ENCODE measurements at regions not wholly inside any gene's neighbourhood (a gene's known extent, or its start where the extent isn't known, plus 50 kb on each side); places are given as distances from the start of the nearest gene placed in this dataset.

DNA sequence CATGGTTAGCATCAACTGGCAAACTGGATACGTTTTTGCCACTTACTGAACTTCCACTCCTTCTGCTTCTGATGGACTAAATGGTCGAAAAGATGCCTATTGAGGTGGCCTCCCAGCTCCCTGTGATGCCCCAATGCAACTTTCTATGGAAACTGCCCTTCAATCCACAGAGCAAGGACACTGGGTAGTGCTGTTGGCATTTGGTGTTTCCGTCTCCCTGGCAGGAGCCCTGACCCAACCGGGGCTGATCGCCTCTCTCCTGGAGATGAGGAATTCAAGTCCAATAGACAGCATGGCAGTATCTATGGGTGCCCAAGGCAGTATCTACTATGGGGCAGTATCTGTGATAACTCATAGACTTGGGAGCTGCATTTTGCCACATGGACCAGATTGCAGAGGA lies 116.3 kb upstream of the IRX3 start:
- H3K4me1 Mint-ChIP-seq, result no peaks in the 10 kb centered on the region
- peaks cover 8% of the 10 kb centered on the region for H3K27me3 Mint-ChIP-seq
- H3K36me3 Mint-ChIP-seq (ENCODE audit: low read depth), result no peaks in the 10 kb centered on the region
- ATAC-seq, result no peak
- CTCF ChIA-PET, result no interaction called here
- intact Hi-C loops (cut with DNase I, micrococcal nuclease), result no loop called here
- no peak for DNase-seq
- H3K9me3 Mint-ChIP-seq (ENCODE audit: low read depth), result no peaks in the 10 kb centered on the region
- no peak overlapping the region for H3K4me3 Mint-ChIP-seq
- no peak overlapping the region for H3K27ac Mint-ChIP-seq
- POLR2A ChIA-PET, result no interaction called here

DNA sequence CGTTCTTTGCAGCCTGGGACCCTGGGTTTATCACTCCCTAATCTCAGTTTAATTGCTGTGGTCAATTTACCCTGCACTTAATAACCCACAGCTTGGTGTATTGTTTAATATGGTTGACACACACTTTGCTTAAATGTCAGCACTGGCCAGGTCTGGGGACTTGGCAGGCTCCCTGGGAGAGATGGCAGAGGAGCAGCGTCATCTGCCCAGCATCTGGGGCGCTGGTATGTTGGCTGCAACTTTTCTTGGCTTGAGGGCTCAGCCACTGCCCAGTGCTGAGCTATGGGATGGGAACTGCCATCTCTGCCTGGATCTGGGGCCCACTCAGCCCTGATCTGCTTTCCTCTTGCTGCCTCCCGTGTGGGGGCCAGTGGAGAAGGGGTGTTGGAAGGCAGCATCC lies 115.7 kb upstream of the IRX3 start:
- H3K27ac Mint-ChIP-seq, result no peak overlapping the region
- H3K4me1 Mint-ChIP-seq, result no peaks in the 10 kb centered on the region
- H3K27me3 Mint-ChIP-seq, result peaks cover 11% of the 10 kb centered on the region
- CTCF ChIA-PET, result no interaction called here
- POLR2A ChIA-PET, result no interaction called here
- H3K9me3 Mint-ChIP-seq (ENCODE audit: low read depth), result no peaks in the 10 kb centered on the region
- no peak overlapping the region for H3K4me3 Mint-ChIP-seq
- no peak for DNase-seq
- H3K36me3 Mint-ChIP-seq (ENCODE audit: low read depth), result no peaks in the 10 kb centered on the region
- no peak for ATAC-seq
- intact Hi-C loops (cut with DNase I, micrococcal nuclease), result no loop called here

DNA sequence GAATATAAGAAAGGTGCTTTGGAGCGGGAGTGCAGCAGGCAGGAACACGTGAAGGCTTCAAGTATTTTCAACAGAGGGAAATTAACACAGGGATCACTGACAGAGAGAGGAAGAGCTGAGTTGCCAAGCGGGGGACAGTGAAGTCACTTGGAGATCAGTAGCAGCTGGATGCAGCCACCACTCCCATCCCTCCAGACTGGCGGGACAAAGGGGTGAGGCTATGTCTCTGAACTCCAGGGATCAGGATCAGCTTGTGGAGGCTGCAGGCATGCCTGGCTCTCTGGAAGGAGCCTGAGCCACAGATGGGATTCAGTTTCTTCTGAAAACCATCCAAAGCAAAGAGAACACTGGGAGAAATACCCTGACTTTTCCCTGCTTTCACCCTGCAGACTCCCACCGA lies 113.7 kb upstream of the IRX3 start:
- Mint-ChIP-seq H3K9me3 (ENCODE audit: low read depth) (no peaks in the 10 kb centered on the region), H3K27ac (no peak overlapping the region), H3K36me3 (ENCODE audit: low read depth) (no peaks in the 10 kb centered on the region), H3K4me3 (no peak overlapping the region), H3K27me3 (peaks cover 11% of the 10 kb centered on the region), H3K4me1 (no peaks in the 10 kb centered on the region)
- ATAC-seq, result no peak
- POLR2A ChIA-PET, result no interaction called here
- no peak for DNase-seq
- CTCF ChIA-PET, result interaction anchor here (0.5 kb wide), 1 partner anchor 334 kb away, joined by 3 read pairs; no protein-coding TSS in a partner anchor
- intact Hi-C loops (cut with DNase I, micrococcal nuclease), result no loop called here

DNA sequence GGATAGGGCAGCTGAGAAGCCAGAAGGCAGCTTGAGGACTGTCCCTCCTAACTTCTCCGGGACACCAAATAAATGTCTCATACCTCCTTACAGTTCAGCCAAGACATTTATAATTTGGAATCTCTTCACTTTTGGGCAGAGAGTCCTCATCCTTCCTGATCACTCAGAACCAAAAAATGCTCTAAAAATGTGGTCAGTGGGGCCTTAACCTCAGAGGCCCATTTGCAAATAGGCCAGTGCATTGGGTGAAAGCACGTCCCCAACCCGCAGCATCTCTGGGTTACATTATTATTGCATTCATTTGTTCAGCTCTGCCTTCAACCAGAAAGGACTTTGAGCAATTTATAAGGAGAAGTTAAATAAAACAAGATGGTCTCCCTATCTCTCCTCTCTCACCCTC lies 112.4 kb upstream of the IRX3 start:
- Mint-ChIP-seq H3K27ac (no peak overlapping the region), H3K4me1 (no peaks in the 10 kb centered on the region), H3K9me3 (ENCODE audit: low read depth) (no peaks in the 10 kb centered on the region), H3K4me3 (no peak overlapping the region), H3K36me3 (ENCODE audit: low read depth) (no peaks in the 10 kb centered on the region), H3K27me3 (peaks cover 11% of the 10 kb centered on the region)
- ATAC-seq (no peak), DNase-seq (no peak)
- ChIA-PET POLR2A (no interaction called here), CTCF (no interaction called here)
- intact Hi-C loops (cut with DNase I, micrococcal nuclease), result no loop called here

DNA sequence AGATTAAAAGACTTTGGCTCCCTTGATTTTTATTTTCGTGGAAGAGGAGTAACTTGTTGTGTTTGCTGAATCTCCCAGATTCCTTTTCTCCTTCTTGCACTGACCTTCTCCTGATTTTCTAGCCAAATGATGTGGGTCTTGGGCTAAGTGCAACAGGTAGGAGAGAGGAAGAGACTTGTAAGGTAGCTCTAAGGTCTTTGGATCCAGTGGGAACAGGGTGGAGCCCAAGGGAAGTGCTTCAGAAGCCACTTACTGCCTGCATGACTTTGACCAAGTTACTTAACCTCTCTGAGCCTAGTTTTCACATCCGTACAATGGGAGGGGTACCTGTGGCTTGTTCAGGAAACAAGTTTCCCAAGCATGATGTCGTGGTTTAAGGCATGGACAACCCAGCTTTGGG lies 111.3 kb upstream of the IRX3 start:
- H3K27ac Mint-ChIP-seq, result no peak overlapping the region
- ChIA-PET POLR2A (no interaction called here), CTCF (no interaction called here)
- no peaks in the 10 kb centered on the region for H3K9me3 Mint-ChIP-seq (ENCODE audit: low read depth)
- ATAC-seq (no peak), DNase-seq (no peak)
- intact Hi-C loops (cut with DNase I, micrococcal nuclease), result no loop called here
- no peaks in the 10 kb centered on the region for H3K4me1 Mint-ChIP-seq
- H3K4me3 Mint-ChIP-seq, result no peak overlapping the region
- H3K27me3 Mint-ChIP-seq, result peaks cover 11% of the 10 kb centered on the region
- no peaks in the 10 kb centered on the region for H3K36me3 Mint-ChIP-seq (ENCODE audit: low read depth)

DNA sequence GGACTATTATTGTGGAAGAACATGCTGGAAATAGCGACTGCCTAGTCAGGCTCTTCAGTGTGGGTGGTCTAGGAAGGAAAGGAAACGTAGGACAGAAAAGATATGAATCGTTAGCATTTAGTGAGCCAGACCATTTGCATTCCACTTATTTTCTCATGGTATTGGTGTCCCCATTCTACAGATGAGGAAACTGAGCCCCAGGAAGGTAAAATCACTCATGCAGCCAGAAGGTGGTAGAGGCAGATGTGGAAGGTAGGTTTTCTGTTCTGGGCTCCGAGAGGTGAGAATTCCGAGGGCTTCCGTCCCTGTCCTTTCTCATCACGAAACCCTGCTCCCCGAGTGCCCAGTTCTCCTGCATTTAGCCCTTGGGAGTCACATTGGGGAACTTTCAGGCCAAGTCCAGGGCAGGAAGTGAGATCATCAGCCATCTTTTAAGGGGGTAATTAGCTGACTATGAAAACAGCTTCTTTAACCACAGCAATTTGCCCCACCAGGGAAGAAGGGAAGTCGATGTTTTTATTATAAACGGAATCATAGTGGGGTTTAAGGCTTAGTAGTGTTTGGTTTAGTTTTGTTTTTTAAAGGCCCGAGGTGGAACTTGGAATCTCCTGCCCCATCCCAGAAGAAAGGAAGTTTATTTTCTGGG lies 110.7 kb upstream of the IRX3 start:
- no peak for DNase-seq
- Mint-ChIP-seq H3K27me3 (peaks cover 11% of the 10 kb centered on the region), H3K4me1 (no peaks in the 10 kb centered on the region), H3K36me3 (ENCODE audit: low read depth) (no peaks in the 10 kb centered on the region), H3K4me3 (no peak overlapping the region), H3K9me3 (ENCODE audit: low read depth) (no peaks in the 10 kb centered on the region), H3K27ac (no peak overlapping the region)
- CTCF ChIA-PET, result no interaction called here
- POLR2A ChIA-PET, result no interaction called here
- intact Hi-C loops (cut with DNase I, micrococcal nuclease), result no loop called here
- ATAC-seq, result no peak

DNA sequence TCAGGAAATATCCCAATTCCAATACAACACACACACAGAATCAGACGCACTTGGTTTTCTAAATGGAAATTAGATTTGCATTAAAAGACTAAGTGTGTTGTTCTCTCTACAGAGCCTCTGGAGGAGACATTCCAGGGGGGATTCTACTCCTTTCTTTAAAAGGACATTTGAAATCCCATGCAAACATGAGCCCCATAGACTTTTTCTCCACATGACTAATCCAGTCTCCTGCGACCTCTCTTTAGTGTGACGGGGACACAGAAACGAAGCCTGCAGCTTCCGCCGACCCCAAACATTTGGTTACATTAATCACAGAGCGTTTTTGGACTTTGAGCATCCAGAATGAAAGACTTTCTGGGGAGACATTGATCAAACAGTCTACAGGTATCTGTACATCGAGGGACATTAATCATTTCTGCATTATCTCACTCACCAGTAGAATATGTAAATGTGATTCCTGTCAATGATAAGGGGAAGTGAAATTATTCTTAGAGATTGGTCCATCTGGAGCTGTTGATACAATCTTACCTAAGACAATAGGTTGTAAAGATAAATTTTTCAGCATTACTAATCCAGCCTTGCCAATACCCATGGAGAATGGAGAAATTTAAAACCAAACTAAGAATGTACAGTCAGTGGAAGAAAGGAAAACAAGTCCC lies 103.4 kb upstream of the IRX3 start:
- Mint-ChIP-seq H3K27me3 (peaks cover 10% of the 10 kb centered on the region), H3K4me3 (no peak overlapping the region), H3K27ac (no peak overlapping the region), H3K36me3 (ENCODE audit: low read depth) (no peaks in the 10 kb centered on the region), H3K9me3 (ENCODE audit: low read depth) (no peaks in the 10 kb centered on the region), H3K4me1 (no peaks in the 10 kb centered on the region)
- POLR2A ChIA-PET, result no interaction called here
- intact Hi-C loops (cut with DNase I, micrococcal nuclease), result no loop called here
- DNase-seq (no peak), ATAC-seq (no peak)
- CTCF ChIA-PET, result interaction anchor here (0.6 to 0.7 kb wide), 2 partner anchors 321 to 855 kb away, joined by 3 read pairs; no protein-coding TSS in a partner anchor

DNA sequence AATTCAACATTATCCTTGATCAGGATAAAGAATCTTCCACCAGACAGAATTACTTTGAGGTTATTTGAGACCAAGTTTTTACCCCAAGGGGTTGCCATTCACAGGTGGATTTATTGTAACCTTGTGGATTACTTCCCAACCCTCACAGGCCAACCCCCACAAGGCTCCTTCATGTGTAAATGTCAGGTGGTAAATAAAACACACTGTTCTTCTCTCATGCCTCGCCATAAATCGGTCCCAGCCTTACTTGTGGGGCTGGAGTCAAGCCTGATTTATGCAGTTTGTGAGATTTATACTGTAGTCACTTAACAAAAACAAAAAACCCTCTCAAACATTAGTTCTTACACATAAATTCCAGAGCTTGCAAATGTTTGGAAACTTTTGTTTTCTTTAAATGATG lies 98.6 kb upstream of the IRX3 start:
- no peak overlapping the region for H3K4me3 Mint-ChIP-seq
- no peak for ATAC-seq

DNA sequence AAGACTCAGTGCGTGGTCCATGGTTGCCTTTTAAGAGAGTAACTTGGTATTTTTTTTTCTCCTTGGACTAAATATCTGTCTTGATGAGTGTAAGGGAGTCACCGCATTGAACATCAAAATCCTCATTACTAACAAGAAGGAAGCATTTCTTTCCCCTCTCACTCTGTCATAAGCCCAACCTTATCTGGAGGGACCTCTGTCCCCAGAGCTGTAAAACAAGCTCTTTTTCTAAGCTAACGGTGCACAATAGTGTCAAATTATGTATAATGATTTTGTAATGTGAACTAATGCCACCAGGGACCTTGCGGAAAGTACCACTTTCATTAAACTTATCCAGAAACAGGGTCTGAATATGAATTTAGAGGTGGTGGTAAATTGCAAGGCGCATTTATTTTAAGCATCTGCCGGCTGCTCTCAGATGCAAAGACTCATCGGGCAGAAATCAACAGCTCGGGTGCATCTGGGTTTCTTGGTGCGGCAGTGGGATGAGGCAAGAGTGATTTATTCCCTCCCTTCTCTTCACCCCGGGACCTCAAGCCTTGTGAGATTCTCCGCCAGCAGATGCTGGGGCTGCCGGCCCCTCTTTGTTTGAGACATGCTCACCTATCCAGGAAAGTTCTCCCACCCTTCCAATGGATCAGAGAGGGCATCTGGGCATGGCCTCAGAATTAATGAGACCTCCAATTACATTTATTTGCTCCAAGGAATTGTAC lies 95.2 kb upstream of the IRX3 start:
- Mint-ChIP-seq H3K36me3 (ENCODE audit: low read depth) (peaks cover 2% of the 10 kb centered on the region), H3K4me3 (no peak overlapping the region), H3K9me3 (ENCODE audit: low read depth) (peaks cover 28% of the 10 kb centered on the region), H3K27me3 (peaks cover 14% of the 10 kb centered on the region), H3K27ac (no peak overlapping the region), H3K4me1 (no peaks in the 10 kb centered on the region)
- ATAC-seq (no peak), DNase-seq (no peak)
- intact Hi-C loops (cut with DNase I, micrococcal nuclease), result no loop called here
- ChIA-PET POLR2A (no interaction called here), CTCF (interaction anchor here (0.8 kb wide), 1 partner anchor 22 kb away, joined by 3 read pairs; no protein-coding TSS in a partner anchor)

More for the DNA sequence above, 98.6 kb upstream of the IRX3 start:
- intact Hi-C loops (cut with DNase I, micrococcal nuclease), result no loop called here
- H3K36me3 Mint-ChIP-seq (ENCODE audit: low read depth), result no peaks in the 10 kb centered on the region
- no peak overlapping the region for H3K27ac Mint-ChIP-seq
- peaks cover 14% of the 10 kb centered on the region for H3K27me3 Mint-ChIP-seq
- ChIA-PET CTCF (no interaction called here), POLR2A (no interaction called here)
- no peaks in the 10 kb centered on the region for H3K4me1 Mint-ChIP-seq
- DNase-seq, result no peak
- H3K9me3 Mint-ChIP-seq (ENCODE audit: low read depth), result peaks cover 18% of the 10 kb centered on the region

DNA sequence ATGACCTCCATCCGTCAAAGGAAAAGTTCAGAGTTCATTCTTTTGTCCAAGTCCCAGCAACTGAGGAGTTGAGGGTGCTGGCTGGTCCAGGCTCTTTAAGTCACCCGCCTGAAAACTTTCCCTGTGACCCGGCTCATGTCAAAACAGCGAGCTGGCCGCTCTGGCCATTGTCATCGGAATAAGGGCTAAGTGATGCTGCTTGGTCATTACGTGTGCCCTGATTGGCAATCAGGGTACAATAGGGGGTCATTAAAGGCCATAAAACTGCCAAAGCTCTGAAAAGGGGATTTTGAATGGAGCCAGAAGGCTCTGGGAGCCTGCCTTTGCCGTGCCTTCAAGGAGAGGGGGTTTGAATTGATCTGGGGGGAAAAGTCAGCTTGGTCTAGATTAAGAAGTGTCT lies 88.5 kb upstream of the IRX3 start:
- intact Hi-C loops (cut with DNase I, micrococcal nuclease), result no loop called here
- peaks cover 42% of the 10 kb centered on the region for H3K27me3 Mint-ChIP-seq
- H3K4me3 Mint-ChIP-seq, result no peak overlapping the region
- no peak overlapping the region for H3K27ac Mint-ChIP-seq
- ChIA-PET CTCF (no interaction called here), POLR2A (no interaction called here)
- peaks cover 2% of the 10 kb centered on the region for H3K36me3 Mint-ChIP-seq (ENCODE audit: low read depth)
- H3K9me3 Mint-ChIP-seq (ENCODE audit: low read depth), result peaks cover 10% of the 10 kb centered on the region
- no peak for DNase-seq
- ATAC-seq, result no peak
- H3K4me1 Mint-ChIP-seq, result no peaks in the 10 kb centered on the region

DNA sequence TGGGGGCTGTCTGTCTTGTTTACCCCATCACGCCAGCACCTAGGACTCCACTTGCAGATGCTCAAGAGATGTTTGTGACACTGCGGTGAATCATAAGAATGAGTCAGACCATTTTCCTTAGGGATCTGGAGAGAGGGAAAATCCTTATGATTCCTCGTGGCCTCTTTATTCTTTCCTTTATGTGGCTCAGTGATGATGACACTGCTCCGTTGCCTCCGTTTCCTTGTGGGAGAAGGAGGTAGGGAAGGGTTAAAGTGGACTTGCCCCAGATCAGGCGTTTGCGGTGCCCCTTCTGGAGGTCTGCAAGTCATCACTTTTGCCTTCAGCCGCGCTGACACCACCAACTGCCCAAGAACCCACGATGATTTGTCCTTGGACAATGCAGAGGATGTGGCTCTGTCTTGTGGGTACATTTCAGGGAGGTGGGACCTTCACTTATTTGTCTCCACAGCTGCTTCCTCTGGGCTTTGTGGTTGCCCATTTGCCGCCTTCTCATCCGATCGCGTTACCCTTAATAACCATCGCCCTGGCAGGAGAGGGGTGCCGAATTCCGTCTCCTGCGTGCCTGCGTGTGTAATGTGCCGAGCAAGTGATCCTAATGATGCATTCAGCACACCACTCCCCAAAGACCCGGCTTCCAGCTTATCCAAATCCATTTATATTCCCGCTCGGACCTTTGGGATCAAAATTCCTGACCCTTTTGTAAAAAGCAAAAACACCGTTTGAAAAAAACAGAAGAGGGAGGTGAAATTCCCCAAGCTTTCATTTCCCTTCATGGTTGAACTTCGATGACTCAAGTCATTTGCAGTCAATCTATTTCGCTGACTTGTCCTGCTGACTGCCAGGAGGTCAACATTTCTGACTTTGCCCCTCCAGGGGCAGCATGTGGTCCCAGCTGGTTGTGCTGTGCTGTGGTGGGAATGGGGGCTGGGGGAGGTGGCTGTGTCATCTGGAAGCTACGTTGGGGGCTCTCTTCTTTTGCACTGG lies 87.2 kb upstream of the IRX3 start:
- H3K4me1 Mint-ChIP-seq, result no peaks in the 10 kb centered on the region
- no peak for ATAC-seq
- peaks cover 42% of the 10 kb centered on the region for H3K27me3 Mint-ChIP-seq
- intact Hi-C loops (cut with DNase I, micrococcal nuclease), result no loop called here
- H3K36me3 Mint-ChIP-seq (ENCODE audit: low read depth), result peaks cover 2% of the 10 kb centered on the region
- peaks cover 5% of the 10 kb centered on the region for H3K9me3 Mint-ChIP-seq (ENCODE audit: low read depth)
- no peak overlapping the region for H3K4me3 Mint-ChIP-seq
- no peak overlapping the region for H3K27ac Mint-ChIP-seq
- ChIA-PET POLR2A (no interaction called here), CTCF (no interaction called here)
- no peak for DNase-seq
